Small intestine (tissue), 7 donors: ENCODE measurements at regions not wholly inside any gene's neighbourhood (a gene's known extent, or its start where the extent isn't known, plus 50 kb on each side); places are given as distances from the start of the nearest gene placed in this dataset.
"Not testable (repeated sequence)": the region's sequence is repeated elsewhere in the genome, so short reads cannot be mapped to it uniquely, and the experiment has no call there.

ENCODE experiments used
- DNase-seq, 2 donors: peaks; one replicate each; pipeline versions ENCODE4 v3.0.0 to v3.0.0-alpha.2; 2013
- FAIRE-seq: peaks from 2 replicates; lab custom pipeline; 2012; peaks lifted over from hg19 to GRCh38; lab: Jason Lieb, UNC
- H3K27ac ChIP-seq, 3 donors: one replicate each; pipeline ENCODE4 v1.5.1; 2013; ENCODE audit warnings: low read length in 2 of 3, mild to moderate bottlenecking in 2 of 3, control low read depth in 1 of 3, inconsistent platforms in 1 of 3, low read depth in 1 of 3, moderate library complexity in 1 of 3
- H3K27me3 ChIP-seq, 3 donors: one replicate each; pipeline ENCODE4 v1.6.1; 2013; ENCODE audit warnings: low read length in 3 of 3, inconsistent platforms in 1 of 3; ENCODE audit not compliant: control insufficient read depth in 3 of 3, insufficient read depth in 3 of 3
- H3K36me3 ChIP-seq, 3 donors: one replicate each; pipeline ENCODE4 v1.6.1; 2013; ENCODE audit warnings: low read length in 3 of 3, inconsistent platforms in 1 of 3, low read depth in 1 of 3, mild to moderate bottlenecking in 1 of 3, moderate library complexity in 1 of 3; ENCODE audit not compliant: control insufficient read depth in 3 of 3, insufficient read depth in 2 of 3
- H3K4me1 ChIP-seq, 3 donors: one replicate each; pipeline ENCODE4 v1.6.1; 2013; ENCODE audit warnings: low read length in 2 of 3, inconsistent platforms in 1 of 3, low read depth in 1 of 3, mild to moderate bottlenecking in 1 of 3, moderate library complexity in 1 of 3; ENCODE audit not compliant: control insufficient read depth in 3 of 3, insufficient read depth in 2 of 3
- H3K4me3 ChIP-seq, 3 donors: one replicate each; pipeline ENCODE4 v1.5.1; 2013; ENCODE audit warnings: low read length in 3 of 3, control low read depth in 1 of 3, inconsistent platforms in 1 of 3, low read depth in 1 of 3, mild to moderate bottlenecking in 1 of 3, moderate library complexity in 1 of 3
- H3K9me3 ChIP-seq, 2 donors: one replicate each; pipeline ENCODE4 v1.6.1; 2013; ENCODE audit warnings: low read depth in 1 of 2, low read length in 1 of 2; ENCODE audit not compliant: control insufficient read depth in 2 of 2, insufficient read depth in 1 of 2
- WGBS, 3 donors: extraction: QIAGEN DNeasy Blood & Tissue Kit; methylation state at CpG; one replicate each; pipeline ENCODE4 v1.1.7; 2013; 5-methylcytosine and 5-hydroxymethylcytosine counted together
- donor health status: healthy with polysubstance abuse.
- donor health status: control.
- donor health status: control.
- donor health status: Bipolar disorder and iron deficiency.
- donor health status: healthy.

DNA sequence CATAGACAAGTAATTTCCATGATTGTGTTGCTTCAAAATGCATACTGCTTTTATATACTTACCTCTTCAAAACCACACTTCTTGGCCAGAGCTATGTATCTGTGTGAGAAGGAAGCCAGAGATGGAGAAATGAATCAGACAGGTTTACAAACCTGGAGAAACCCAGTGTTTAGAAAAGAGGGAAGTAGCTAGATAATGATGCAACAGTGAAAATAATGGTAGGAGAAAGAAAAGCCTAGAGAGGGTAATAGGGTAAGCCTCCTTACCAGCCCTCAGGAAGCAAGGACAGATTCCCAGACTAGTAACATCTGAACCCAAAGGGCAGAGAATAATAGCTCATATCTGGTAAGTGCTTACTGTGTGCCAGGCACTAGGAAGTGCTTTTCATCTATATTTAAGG is 250.3 kb upstream of the CDH11 start:
- H3K36me3 ChIP-seq = no peaks in the 10 kb centered on the region
- no peak overlapping the region for H3K4me3 ChIP-seq
- H3K27me3 ChIP-seq = no peaks in the 10 kb centered on the region
- no peaks in the 10 kb centered on the region for H3K9me3 ChIP-seq
- FAIRE-seq (no peak), DNase-seq (no peak)
- no peak overlapping the region for H3K27ac ChIP-seq
- no peaks in the 10 kb centered on the region for H3K4me1 ChIP-seq

DNA sequence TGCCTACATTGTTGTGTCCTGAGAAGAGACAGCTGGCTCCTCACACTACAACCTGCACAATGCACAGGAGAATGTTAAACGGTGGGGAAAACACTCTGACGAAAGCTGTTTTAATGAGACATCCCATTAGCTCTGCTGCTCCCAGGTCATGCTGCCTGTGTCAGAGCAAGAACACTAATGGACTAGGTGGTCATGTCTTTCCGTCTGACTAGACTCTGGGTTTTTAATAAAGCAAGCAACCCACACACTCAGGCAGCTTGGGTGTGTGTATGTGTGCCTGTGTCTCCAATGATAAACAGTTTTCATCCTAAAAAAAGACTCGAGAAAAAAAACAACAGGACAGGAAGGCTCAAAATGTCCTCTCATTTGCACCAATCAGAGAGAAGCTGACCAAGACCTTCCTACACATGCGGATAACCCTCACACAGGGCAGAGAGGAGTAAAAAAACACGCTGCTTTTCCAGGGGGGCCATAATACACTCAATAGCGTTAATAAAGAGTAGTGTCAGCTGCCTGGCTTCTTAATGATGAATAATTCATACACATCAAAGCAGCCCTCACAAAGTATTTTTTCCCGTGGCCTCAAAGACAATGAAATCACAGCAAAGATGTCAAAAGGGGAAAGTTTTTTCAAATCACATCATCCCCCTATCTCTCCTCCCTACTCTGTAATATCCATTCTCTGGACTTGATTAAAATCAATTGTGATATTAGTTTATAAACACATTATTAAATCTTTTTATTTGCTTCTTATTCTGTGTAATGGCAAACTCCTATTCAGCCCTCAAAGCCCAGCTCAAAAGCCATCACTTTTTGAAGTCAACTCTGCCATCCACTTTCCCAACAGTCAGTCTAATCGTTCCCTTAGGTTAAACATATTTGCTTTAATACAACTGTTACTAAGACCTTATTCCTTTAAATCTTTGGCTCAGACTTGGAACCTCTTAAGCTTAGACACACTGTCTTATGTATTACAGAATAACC is 244.2 kb upstream of the CDH11 start:
- Histone ChIP-seq H3K4me3 (no peak overlapping the region), H3K36me3 (no peaks in the 10 kb centered on the region), H3K4me1 (no peaks in the 10 kb centered on the region), H3K27ac (no peak overlapping the region), H3K9me3 (no peaks in the 10 kb centered on the region), H3K27me3 (no peaks in the 10 kb centered on the region)
- 71 to 76% (median 76%) methylated on average over 9 of the region's 9 CpGs for WGBS, 3 donors
- no peak for FAIRE-seq
- DNase-seq = no peak

DNA sequence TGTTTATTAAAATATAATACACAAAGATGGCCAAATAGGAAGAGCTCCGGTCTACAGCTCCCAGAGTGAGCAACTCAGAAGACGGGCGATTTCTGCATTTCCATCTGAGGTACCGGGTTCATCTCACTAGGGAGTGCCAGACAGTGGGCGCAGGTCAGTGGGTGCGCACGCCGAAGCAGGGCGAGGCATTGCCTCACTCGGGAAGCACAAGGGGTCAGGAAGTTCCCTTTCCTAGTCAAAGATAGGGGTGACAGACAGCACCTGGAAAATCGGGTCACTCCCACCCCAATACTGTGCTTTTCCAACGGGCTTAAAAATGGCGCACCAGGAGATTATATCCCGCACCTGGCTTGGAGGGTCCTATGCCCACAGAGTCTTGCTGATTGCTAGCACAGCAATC is 234.9 kb upstream of the CDH11 start:
- H3K27me3 ChIP-seq, FAIRE-seq, H3K4me3 ChIP-seq, H3K36me3 ChIP-seq, H3K9me3 ChIP-seq, H3K4me1 ChIP-seq, DNase-seq, H3K27ac ChIP-seq: not testable (repeated sequence)
- 93 to 96% (median 93%) methylated on average over 14 of the region's 14 CpGs for WGBS, 3 donors

DNA sequence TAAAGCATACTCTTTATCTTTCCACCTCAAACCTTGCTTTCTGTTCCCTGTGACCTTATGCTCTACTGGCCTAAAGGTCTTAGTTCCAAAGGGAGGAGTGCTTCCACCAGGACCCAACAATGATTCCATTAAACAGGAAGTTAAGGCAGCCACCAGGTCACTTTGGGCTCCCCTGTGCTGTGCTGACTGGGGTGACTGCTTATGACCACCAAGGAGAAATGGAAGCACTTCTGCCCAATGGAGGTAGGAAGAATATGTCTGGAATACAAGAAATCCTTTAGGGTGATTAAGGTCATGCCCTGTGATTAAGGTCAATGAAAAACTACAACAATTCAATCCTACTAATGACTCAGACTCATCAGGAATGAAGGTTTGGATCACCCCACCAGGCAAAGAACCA is 233.8 kb upstream of the CDH11 start:
- Histone ChIP-seq H3K27me3 (no peaks in the 10 kb centered on the region), H3K27ac (no peak overlapping the region), H3K4me3 (no peak overlapping the region), H3K9me3 (no peaks in the 10 kb centered on the region), H3K36me3 (no peaks in the 10 kb centered on the region), H3K4me1 (no peaks in the 10 kb centered on the region)
- FAIRE-seq (no peak), DNase-seq (no peak)

DNA sequence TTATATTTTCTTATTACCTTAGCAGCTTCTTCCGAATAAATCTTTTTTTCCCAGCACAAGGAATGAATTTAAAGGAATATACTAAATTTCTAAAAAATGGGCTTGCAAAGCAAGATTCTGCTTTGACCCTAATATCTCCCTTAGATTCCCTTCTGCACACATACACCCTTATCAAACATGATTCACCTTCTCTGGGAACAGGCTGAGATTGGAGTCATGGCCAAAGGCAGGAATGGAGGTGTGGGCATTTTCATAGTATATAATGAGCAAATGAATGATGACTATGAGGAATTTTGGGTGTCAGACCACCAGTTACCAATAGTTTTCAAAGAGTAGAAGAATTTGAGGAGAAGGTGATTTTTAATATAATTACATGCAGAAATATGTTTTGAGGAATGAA is 231.3 kb upstream of the CDH11 start:
- Histone ChIP-seq H3K4me3 (no peak overlapping the region), H3K9me3 (no peaks in the 10 kb centered on the region), H3K4me1 (no peaks in the 10 kb centered on the region), H3K27me3 (no peaks in the 10 kb centered on the region), H3K36me3 (peaks cover 0 to 2% (median 0%) of the 10 kb centered on the region in 3 donors), H3K27ac (no peak overlapping the region)
- DNase-seq = no peak
- 74 to 93% (median 76%) methylated on average over 1 of the region's 1 CpG for WGBS, 3 donors
- no peak for FAIRE-seq

DNA sequence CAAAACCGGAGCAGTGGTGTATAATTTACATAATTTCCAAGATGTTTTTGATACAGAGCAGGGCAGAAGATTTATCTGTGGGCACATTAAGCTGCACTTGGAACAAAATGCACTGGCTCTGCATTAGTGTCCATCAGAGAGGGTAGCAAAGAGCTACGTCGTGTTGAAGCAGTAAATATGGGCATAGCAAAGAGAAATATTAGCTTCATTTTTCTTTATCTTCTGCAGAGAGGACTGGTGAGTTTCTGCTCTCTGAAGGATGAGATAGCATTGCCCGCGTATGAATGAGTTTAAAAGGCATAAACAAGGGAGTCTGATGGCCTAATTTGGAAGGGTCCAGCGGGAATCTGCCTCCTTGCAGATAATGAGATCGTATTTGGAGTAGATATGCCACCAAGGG is 227.8 kb upstream of the CDH11 start:
- H3K36me3 ChIP-seq = peaks cover 0 to 2% (median 0%) of the 10 kb centered on the region in 3 donors
- no peaks in the 10 kb centered on the region for H3K27me3 ChIP-seq
- no peak for DNase-seq
- no peak for FAIRE-seq
- no peaks in the 10 kb centered on the region for H3K4me1 ChIP-seq
- H3K4me3 ChIP-seq = no peak overlapping the region
- WGBS, 3 donors = 67 to 74% (median 71%) methylated on average over 7 of the region's 7 CpGs
- H3K27ac ChIP-seq = no peak overlapping the region
- H3K9me3 ChIP-seq = no peaks in the 10 kb centered on the region

DNA sequence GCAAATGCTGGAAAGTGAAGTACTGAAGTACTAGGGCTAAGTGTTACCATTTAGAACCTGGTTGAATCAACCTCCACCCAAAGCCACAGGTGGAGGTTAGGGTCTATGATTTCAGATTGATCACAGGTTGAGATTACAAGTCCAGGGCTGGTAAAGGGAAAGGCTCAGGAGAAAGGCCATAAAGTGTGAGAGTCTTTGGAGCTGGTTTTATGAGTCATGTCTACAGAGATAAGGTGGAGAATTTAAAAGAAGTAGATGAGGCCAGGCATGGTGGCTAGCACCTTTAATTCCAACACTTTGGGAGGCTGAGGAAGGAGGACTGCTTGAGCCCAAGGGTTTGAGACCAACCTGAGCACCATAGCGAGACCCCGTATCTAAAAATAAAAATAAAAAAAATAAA is 221.7 kb upstream of the CDH11 start:
- H3K27ac ChIP-seq = no peak overlapping the region
- no peak for DNase-seq
- 84 to 96% (median 86%) methylated on average over 2 of the region's 2 CpGs for WGBS, 3 donors

DNA sequence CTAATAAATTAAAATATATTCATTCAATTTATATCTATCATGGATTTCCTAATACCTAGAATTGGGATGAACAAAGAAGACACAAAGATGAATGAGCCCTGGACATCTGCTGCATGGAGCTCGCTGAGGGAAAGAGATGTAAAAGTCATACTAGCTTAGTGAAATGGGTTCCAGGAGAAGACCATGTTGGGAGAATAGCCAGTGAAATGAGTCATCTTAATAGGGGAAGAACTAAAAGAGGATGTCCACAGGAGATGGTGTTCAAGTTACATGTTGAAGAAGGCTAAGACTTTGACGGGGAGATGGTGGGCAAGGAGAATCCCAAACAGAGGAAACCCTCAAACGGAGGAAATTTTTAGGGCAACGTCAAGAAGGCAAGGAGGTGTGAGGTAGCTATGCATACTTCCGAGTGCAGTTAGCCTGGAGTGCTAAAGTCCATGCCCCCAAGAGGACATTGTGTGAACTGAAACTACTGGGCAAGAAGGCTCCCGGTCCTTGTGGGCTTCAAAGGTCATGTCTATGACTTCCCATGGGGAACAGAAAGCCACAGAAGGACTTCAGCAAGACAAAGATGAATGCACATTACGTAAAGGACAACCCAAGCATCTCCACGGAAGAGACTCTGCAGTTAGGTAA is 220.5 kb upstream of the CDH11 start:
- no peak overlapping the region for H3K4me3 ChIP-seq
- FAIRE-seq (no peak), DNase-seq (no peak)
- H3K27me3 ChIP-seq = no peaks in the 10 kb centered on the region
- no peaks in the 10 kb centered on the region for H3K4me1 ChIP-seq
- H3K36me3 ChIP-seq = no peaks in the 10 kb centered on the region
- H3K27ac ChIP-seq = no peak overlapping the region
- no peaks in the 10 kb centered on the region for H3K9me3 ChIP-seq
- 76 to 79% (median 78%) methylated on average over 8 of the region's 8 CpGs for WGBS, 3 donors

More for the DNA sequence above, 221.7 kb upstream of the CDH11 start:
- H3K27me3 ChIP-seq = no peaks in the 10 kb centered on the region
- H3K4me1 ChIP-seq = no peaks in the 10 kb centered on the region
- no peak for FAIRE-seq
- H3K36me3 ChIP-seq = no peaks in the 10 kb centered on the region
- no peaks in the 10 kb centered on the region for H3K9me3 ChIP-seq
- no peak overlapping the region for H3K4me3 ChIP-seq
